ENCODE measurements at regions not wholly inside any gene's neighbourhood (a gene's known extent, or its start where the extent isn't known, plus 50 kb on each side); places are given as distances from the start of the nearest gene placed in this dataset.

DNA sequence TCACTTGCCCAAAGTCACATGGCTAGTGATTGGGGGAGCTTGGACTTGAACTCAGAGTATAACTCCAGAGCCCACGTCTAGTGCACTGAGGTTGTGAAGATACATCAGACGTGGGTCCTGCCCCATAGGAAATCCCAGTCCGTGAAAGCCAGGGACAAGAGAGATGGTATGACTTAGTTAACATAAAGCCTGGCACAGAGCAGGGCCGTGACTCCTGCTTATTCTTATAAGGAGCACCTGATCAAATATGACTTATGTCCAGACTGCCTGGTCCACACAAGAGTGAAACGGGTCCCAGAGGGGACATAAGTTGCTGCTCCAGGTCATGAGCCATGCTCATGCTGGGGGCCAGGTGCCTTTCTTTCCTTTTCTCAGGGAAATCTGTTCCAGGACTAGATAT, 166.3 kb upstream of the USP24 start:
- peaks cover 3% of the 10 kb centered on the region for H3K4me1 ChIP-seq (ENCODE audit: control insufficient read depth, insufficient read depth, low read depth, low read length)
- H3K4ac ChIP-seq (ENCODE audit: low read depth in 1 of 2, low read length in 2 of 2) = no peak overlapping the region
- WGBS = 94% methylated on average over 5 of the region's 5 CpGs
- no peak for DNase-seq
- no peak overlapping the region for H3K14ac ChIP-seq (ENCODE audit: low read length in 2 of 2)
- no peak overlapping the region for H2AK5ac ChIP-seq (ENCODE audit: low read length, severe bottlenecking)
- no peaks in the 10 kb centered on the region for H3K36me3 ChIP-seq (ENCODE audit: control insufficient read depth in 1 of 2, insufficient read depth in 2 of 2, low read depth in 1 of 2, low read length in 2 of 2)
- H2BK12ac ChIP-seq (ENCODE audit: low read length in 2 of 2) = no peak overlapping the region
- H3K4me3 ChIP-seq (ENCODE audit: insufficient read depth in 1 of 2, low read depth in 1 of 2, low read length in 2 of 2) = no peak overlapping the region
- H3K18ac ChIP-seq (ENCODE audit: low read depth in 1 of 2, low read length in 2 of 2) = no peak overlapping the region
- no peaks in the 10 kb centered on the region for H3K27me3 ChIP-seq (ENCODE audit: control insufficient read depth in 1 of 2, insufficient read depth in 1 of 2, low read length in 2 of 2)
- H2BK5ac ChIP-seq (ENCODE audit: low read depth, low read length, poor library complexity, severe bottlenecking) = no peak overlapping the region
- H3K27ac ChIP-seq (ENCODE audit: low read length, poor library complexity, severe bottlenecking) = no peak overlapping the region
- no peak overlapping the region for H2AFZ ChIP-seq (ENCODE audit: low read depth, low read length)
- H3K9ac ChIP-seq (ENCODE audit: low read length) = no peak overlapping the region
- no peak overlapping the region for H4K8ac ChIP-seq (ENCODE audit: low read length)
- no peaks in the 10 kb centered on the region for H3K79me1 ChIP-seq (replicated peaks; ENCODE audit: low read length, poor library complexity, severe bottlenecking)
- H3K23ac ChIP-seq (ENCODE audit: low read length in 2 of 2) = no peak overlapping the region
- no peak overlapping the region for H2BK120ac ChIP-seq (ENCODE audit: low read depth, low read length)
- H3K9me3 ChIP-seq (ENCODE audit: control insufficient read depth, low read length) = no peaks in the 10 kb centered on the region
- H3K4me2 ChIP-seq (ENCODE audit: low read length, poor library complexity, severe bottlenecking) = no peak overlapping the region
- H2BK15ac ChIP-seq (ENCODE audit: low read depth, poor library complexity, severe bottlenecking) = peak overlapping the region; percentile 20
- H4K91ac ChIP-seq (ENCODE audit: low read length) = no peak overlapping the region

GRCh38 chr1:55380355-55380970, 165.3 kb upstream of the USP24 start:
- Histone ChIP-seq H3K4me1 (ENCODE audit: control insufficient read depth, insufficient read depth, low read depth, low read length) (peaks cover 4% of the 10 kb centered on the region), H2BK12ac (ENCODE audit: low read length in 2 of 2) (no peak overlapping the region), H4K91ac (ENCODE audit: low read length) (no peak overlapping the region), H2AK5ac (ENCODE audit: low read length, severe bottlenecking) (no peak overlapping the region), H3K36me3 (ENCODE audit: control insufficient read depth in 1 of 2, insufficient read depth in 2 of 2, low read depth in 1 of 2, low read length in 2 of 2) (no peaks in the 10 kb centered on the region), H3K4me2 (ENCODE audit: low read length, poor library complexity, severe bottlenecking) (no peak overlapping the region), H2AFZ (ENCODE audit: low read depth, low read length) (no peak overlapping the region), H3K18ac (ENCODE audit: low read depth in 1 of 2, low read length in 2 of 2) (peak overlapping the region in 1 of 2 experiments; percentile 5), H3K27ac (ENCODE audit: low read length, poor library complexity, severe bottlenecking) (no peak overlapping the region), H3K27me3 (ENCODE audit: control insufficient read depth in 1 of 2, insufficient read depth in 1 of 2, low read length in 2 of 2) (no peaks in the 10 kb centered on the region), H3K23ac (ENCODE audit: low read length in 2 of 2) (no peak overlapping the region), H3K4me3 (ENCODE audit: insufficient read depth in 1 of 2, low read depth in 1 of 2, low read length in 2 of 2) (no peak overlapping the region), H3K9ac (ENCODE audit: low read length) (no peak overlapping the region), H4K8ac (ENCODE audit: low read length) (peak overlapping the region; percentile 12), H3K79me1 (replicated peaks; ENCODE audit: low read length, poor library complexity, severe bottlenecking) (no peaks in the 10 kb centered on the region), H2BK15ac (ENCODE audit: low read depth, poor library complexity, severe bottlenecking) (no peak overlapping the region), H3K9me3 (ENCODE audit: control insufficient read depth, low read length) (no peaks in the 10 kb centered on the region), H2BK120ac (ENCODE audit: low read depth, low read length) (no peak overlapping the region), H2BK5ac (ENCODE audit: low read depth, low read length, poor library complexity, severe bottlenecking) (no peak overlapping the region), H3K14ac (ENCODE audit: low read length in 2 of 2) (no peak overlapping the region), H3K4ac (ENCODE audit: low read depth in 1 of 2, low read length in 2 of 2) (no peak overlapping the region)
- no peak for DNase-seq
- 95% methylated on average over 4 of the region's 4 CpGs for WGBS

- Histone ChIP-seq H2AK5ac (ENCODE audit: low read length, severe bottlenecking) (no peak overlapping the region), H2BK120ac (ENCODE audit: low read depth, low read length) (no peak overlapping the region), H2BK5ac (ENCODE audit: low read depth, low read length, poor library complexity, severe bottlenecking) (no peak overlapping the region), H2BK12ac (ENCODE audit: low read length in 2 of 2) (peak overlapping the region in 1 of 2 experiments; percentile 40), H2BK15ac (ENCODE audit: low read depth, poor library complexity, severe bottlenecking) (no peak overlapping the region), H3K23ac (ENCODE audit: low read length in 2 of 2) (no peak overlapping the region), H2AFZ (ENCODE audit: low read depth, low read length) (no peak overlapping the region), H3K4me2 (ENCODE audit: low read length, poor library complexity, severe bottlenecking) (no peak overlapping the region), H3K4me1 (ENCODE audit: control insufficient read depth, insufficient read depth, low read depth, low read length) (peaks cover 6% of the 10 kb centered on the region), H3K27me3 (ENCODE audit: control insufficient read depth in 1 of 2, insufficient read depth in 1 of 2, low read length in 2 of 2) (no peaks in the 10 kb centered on the region), H4K91ac (ENCODE audit: low read length) (peak overlapping the region; percentile 43), H3K4ac (ENCODE audit: low read depth in 1 of 2, low read length in 2 of 2) (no peak overlapping the region), H3K14ac (ENCODE audit: low read length in 2 of 2) (no peak overlapping the region), H3K4me3 (ENCODE audit: insufficient read depth in 1 of 2, low read depth in 1 of 2, low read length in 2 of 2) (no peak overlapping the region), H3K18ac (ENCODE audit: low read depth in 1 of 2, low read length in 2 of 2) (no peak overlapping the region), H3K79me1 (replicated peaks; ENCODE audit: low read length, poor library complexity, severe bottlenecking) (no peaks in the 10 kb centered on the region), H3K9ac (ENCODE audit: low read length) (no peak overlapping the region), H4K8ac (ENCODE audit: low read length) (no peak overlapping the region), H3K27ac (ENCODE audit: low read length, poor library complexity, severe bottlenecking) (no peak overlapping the region), H3K36me3 (ENCODE audit: control insufficient read depth in 1 of 2, insufficient read depth in 2 of 2, low read depth in 1 of 2, low read length in 2 of 2) (no peaks in the 10 kb centered on the region), H3K9me3 (ENCODE audit: control insufficient read depth, low read length) (no peaks in the 10 kb centered on the region)
- peak; percentile 47 for DNase-seq
- WGBS = 43% methylated on average over 10 of the region's 10 CpGs
These were observed 163.4 kb upstream of the USP24 start for GRCh38 chr1:55378582-55378981.

DNA sequence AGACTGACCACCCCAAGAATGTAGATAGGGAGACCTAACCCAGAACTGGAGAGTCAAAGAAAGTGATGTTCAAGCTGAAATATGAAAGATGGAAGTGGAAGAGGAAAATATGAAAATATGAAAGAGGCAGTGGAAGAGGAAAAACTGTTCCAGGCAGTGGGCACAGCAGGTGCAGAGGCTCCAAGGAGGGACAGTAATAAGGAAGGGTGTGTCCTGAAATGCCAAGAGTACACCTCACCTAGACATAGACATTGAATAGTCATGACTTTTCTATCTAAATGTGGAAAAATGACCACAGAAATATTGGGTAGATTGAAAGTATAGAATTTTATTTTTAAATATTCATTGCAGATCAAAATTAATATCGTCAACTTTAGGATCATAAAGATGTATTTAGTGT, 161.7 kb upstream of the USP24 start:
- H3K18ac ChIP-seq (ENCODE audit: low read depth in 1 of 2, low read length in 2 of 2) = no peak overlapping the region
- no peak overlapping the region for H4K8ac ChIP-seq (ENCODE audit: low read length)
- no peak overlapping the region for H3K4me2 ChIP-seq (ENCODE audit: low read length, poor library complexity, severe bottlenecking)
- H3K36me3 ChIP-seq (ENCODE audit: control insufficient read depth in 1 of 2, insufficient read depth in 2 of 2, low read depth in 1 of 2, low read length in 2 of 2) = no peaks in the 10 kb centered on the region
- H3K23ac ChIP-seq (ENCODE audit: low read length in 2 of 2) = no peak overlapping the region
- no peaks in the 10 kb centered on the region for H3K27me3 ChIP-seq (ENCODE audit: control insufficient read depth in 1 of 2, insufficient read depth in 1 of 2, low read length in 2 of 2)
- peaks cover 3% of the 10 kb centered on the region for H3K4me1 ChIP-seq (ENCODE audit: control insufficient read depth, insufficient read depth, low read depth, low read length)
- H3K4me3 ChIP-seq (ENCODE audit: insufficient read depth in 1 of 2, low read depth in 1 of 2, low read length in 2 of 2) = no peak overlapping the region
- no CpG with 5 or more reads among the region's 1 CpG for WGBS
- no peak for DNase-seq
- no peak overlapping the region for H4K91ac ChIP-seq (ENCODE audit: low read length)
- H3K9ac ChIP-seq (ENCODE audit: low read length) = no peak overlapping the region
- H2AFZ ChIP-seq (ENCODE audit: low read depth, low read length) = no peak overlapping the region
- no peaks in the 10 kb centered on the region for H3K9me3 ChIP-seq (ENCODE audit: control insufficient read depth, low read length)
- no peak overlapping the region for H2BK12ac ChIP-seq (ENCODE audit: low read length in 2 of 2)
- no peak overlapping the region for H2BK15ac ChIP-seq (ENCODE audit: low read depth, poor library complexity, severe bottlenecking)
- no peak overlapping the region for H3K4ac ChIP-seq (ENCODE audit: low read depth in 1 of 2, low read length in 2 of 2)
- no peak overlapping the region for H3K14ac ChIP-seq (ENCODE audit: low read length in 2 of 2)
- H2BK5ac ChIP-seq (ENCODE audit: low read depth, low read length, poor library complexity, severe bottlenecking) = no peak overlapping the region
- no peak overlapping the region for H2BK120ac ChIP-seq (ENCODE audit: low read depth, low read length)
- H2AK5ac ChIP-seq (ENCODE audit: low read length, severe bottlenecking) = no peak overlapping the region
- no peaks in the 10 kb centered on the region for H3K79me1 ChIP-seq (replicated peaks; ENCODE audit: low read length, poor library complexity, severe bottlenecking)
- no peak overlapping the region for H3K27ac ChIP-seq (ENCODE audit: low read length, poor library complexity, severe bottlenecking)
